Endodermal cell (in vitro differentiated cells): ENCODE measurements at regions not wholly inside any gene's neighbourhood (a gene's known extent, or its start where the extent isn't known, plus 50 kb on each side); places are given as distances from the start of the nearest gene placed in this dataset.

ENCODE experiments used
- DNase-seq: peaks from one replicate; pipeline ENCODE4 v3.0.0-alpha.2; 2017
- H3K27ac ChIP-seq: 2 replicates; pipeline ENCODE4 v1.5.1; 2013; ENCODE audit warnings: mild to moderate bottlenecking, low read depth, low read length, moderate library complexity
- H3K27me3 ChIP-seq: 2 replicates; pipeline ENCODE4 v1.6.1; 2013; ENCODE audit warnings: mild to moderate bottlenecking, low read length, moderate library complexity; ENCODE audit not compliant: insufficient read depth, control insufficient read depth, poor library complexity, severe bottlenecking
- H3K36me3 ChIP-seq: 2 replicates; pipeline ENCODE4 v1.7.0; 2013; ENCODE audit warnings: mild to moderate bottlenecking, low read length, moderate library complexity; ENCODE audit not compliant: control insufficient read depth, insufficient read depth
- H3K4me1 ChIP-seq: one replicate; pipeline ENCODE4 v1.7.0; 2013; ENCODE audit warnings: low read length; ENCODE audit not compliant: control insufficient read depth, insufficient read depth
- H3K4me3 ChIP-seq: 2 replicates; pipeline ENCODE4 v1.5.1; 2013; ENCODE audit warnings: mild to moderate bottlenecking, low read length, moderate library complexity
- H3K9ac ChIP-seq: 2 replicates; pipeline ENCODE4 v1.6.1; 2013; ENCODE audit warnings: mild to moderate bottlenecking, low read length, moderate library complexity; ENCODE audit not compliant: poor library complexity, severe bottlenecking; ENCODE audit errors: extremely low read depth
- H3K9me3 ChIP-seq: 2 replicates; pipeline ENCODE4 v1.6.1; 2013; ENCODE audit warnings: mild to moderate bottlenecking, low read length, moderate library complexity; ENCODE audit not compliant: control insufficient read depth
- H3K27ac Mint-ChIP-seq: 2 replicates; pipeline ENCODE4 v1.8.0; 2020; ENCODE audit warnings: mixed read lengths
- H3K27me3 Mint-ChIP-seq: 2 replicates; pipeline ENCODE4 v1.8.0; 2021; ENCODE audit warnings: mild to moderate bottlenecking, mixed read lengths; ENCODE audit not compliant: insufficient read depth
- H3K36me3 Mint-ChIP-seq: 2 replicates; pipeline ENCODE4 v1.8.0; 2020; ENCODE audit warnings: low read depth, mixed read lengths
- H3K4me1 Mint-ChIP-seq: 2 replicates; pipeline ENCODE4 v1.8.0; 2020; ENCODE audit warnings: mixed read lengths
- H3K4me3 Mint-ChIP-seq: 2 replicates; pipeline ENCODE4 v1.8.0; 2020; ENCODE audit warnings: mild to moderate bottlenecking, moderate library complexity, mixed read lengths
- H3K9me3 Mint-ChIP-seq: 2 replicates; pipeline ENCODE4 v1.8.0; 2020; ENCODE audit warnings: mild to moderate bottlenecking, mixed read lengths
- WGBS, 2 experiments: methylation state at CpG; one replicate each; pipeline versions ENCODE4 v1.1.5 to v1.1.7; 2013; ENCODE audit warnings: missing lambda C conversion rate in 2 of 2, mixed read lengths in 1 of 2; ENCODE audit not compliant: insufficient coverage in 1 of 2, insufficient read length in 1 of 2; 5-methylcytosine and 5-hydroxymethylcytosine counted together
- TF ChIP-seq, protein P1 (sequence below): fragments of 200-600 bp; sonication (generic); conservative IDR thresholded peaks from 2 replicates; pipeline ENCODE4 v1.5.0; 2021; ENCODE audit warnings: antibody characterized with exemption, mild to moderate bottlenecking

- no peaks in the 10 kb centered on the region for H3K36me3 Mint-ChIP-seq
Observed at GRCh38 chr2:129877289-129877741, 102.2 kb upstream of the RAB6C start.

GRCh38 chr2:129877795-129878775 is 101.4 kb upstream of the RAB6C start:
- DNase-seq = peak; percentile 44
- no peak overlapping the region for H3K27ac Mint-ChIP-seq
- Histone ChIP-seq H3K9ac (no peak overlapping the region), H3K4me3 (peak overlapping the region; percentile 49), H3K27ac (peak overlapping the region; percentile 36), H3K36me3 (no peaks in the 10 kb centered on the region), H3K4me1 (no peaks in the 10 kb centered on the region), H3K9me3 (no peaks in the 10 kb centered on the region), H3K27me3 (no peaks in the 10 kb centered on the region)
- no peaks in the 10 kb centered on the region for H3K9me3 Mint-ChIP-seq
- H3K36me3 Mint-ChIP-seq = no peaks in the 10 kb centered on the region
- TF ChIP-seq, protein P1, sequence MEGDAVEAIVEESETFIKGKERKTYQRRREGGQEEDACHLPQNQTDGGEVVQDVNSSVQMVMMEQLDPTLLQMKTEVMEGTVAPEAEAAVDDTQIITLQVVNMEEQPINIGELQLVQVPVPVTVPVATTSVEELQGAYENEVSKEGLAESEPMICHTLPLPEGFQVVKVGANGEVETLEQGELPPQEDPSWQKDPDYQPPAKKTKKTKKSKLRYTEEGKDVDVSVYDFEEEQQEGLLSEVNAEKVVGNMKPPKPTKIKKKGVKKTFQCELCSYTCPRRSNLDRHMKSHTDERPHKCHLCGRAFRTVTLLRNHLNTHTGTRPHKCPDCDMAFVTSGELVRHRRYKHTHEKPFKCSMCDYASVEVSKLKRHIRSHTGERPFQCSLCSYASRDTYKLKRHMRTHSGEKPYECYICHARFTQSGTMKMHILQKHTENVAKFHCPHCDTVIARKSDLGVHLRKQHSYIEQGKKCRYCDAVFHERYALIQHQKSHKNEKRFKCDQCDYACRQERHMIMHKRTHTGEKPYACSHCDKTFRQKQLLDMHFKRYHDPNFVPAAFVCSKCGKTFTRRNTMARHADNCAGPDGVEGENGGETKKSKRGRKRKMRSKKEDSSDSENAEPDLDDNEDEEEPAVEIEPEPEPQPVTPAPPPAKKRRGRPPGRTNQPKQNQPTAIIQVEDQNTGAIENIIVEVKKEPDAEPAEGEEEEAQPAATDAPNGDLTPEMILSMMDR = no peak
- peaks cover 6% of the 10 kb centered on the region for H3K4me1 Mint-ChIP-seq
- peak overlapping the region; percentile 87 for H3K4me3 Mint-ChIP-seq
- H3K27me3 Mint-ChIP-seq = peaks cover 29% of the 10 kb centered on the region
- WGBS, 2 experiments = 58 to 86% methylated on average over 26 to 50 of the region's 50 CpGs

More at GRCh38 chr2:129877289-129877741, 102.2 kb upstream of the RAB6C start:
- Mint-ChIP-seq H3K4me3 (peak overlapping the region; percentile 87), H3K4me1 (peaks cover 6% of the 10 kb centered on the region), H3K27me3 (peaks cover 23% of the 10 kb centered on the region), H3K9me3 (no peaks in the 10 kb centered on the region), H3K27ac (peak overlapping the region; percentile 86)
- H3K9me3 ChIP-seq = no peaks in the 10 kb centered on the region
- H3K4me3 ChIP-seq = peak overlapping the region; percentile 87
- no peak overlapping the region for H3K27ac ChIP-seq
- no peaks in the 10 kb centered on the region for H3K4me1 ChIP-seq
- no peaks in the 10 kb centered on the region for H3K27me3 ChIP-seq
- DNase-seq = peak; percentile 98
- WGBS, 2 experiments = 0 to 3% methylated on average over 1 to 12 of the region's 20 CpGs
- TF ChIP-seq, protein P1 = no peak
- H3K36me3 ChIP-seq = no peaks in the 10 kb centered on the region
- peak overlapping the region; percentile 23 for H3K9ac ChIP-seq

DNA sequence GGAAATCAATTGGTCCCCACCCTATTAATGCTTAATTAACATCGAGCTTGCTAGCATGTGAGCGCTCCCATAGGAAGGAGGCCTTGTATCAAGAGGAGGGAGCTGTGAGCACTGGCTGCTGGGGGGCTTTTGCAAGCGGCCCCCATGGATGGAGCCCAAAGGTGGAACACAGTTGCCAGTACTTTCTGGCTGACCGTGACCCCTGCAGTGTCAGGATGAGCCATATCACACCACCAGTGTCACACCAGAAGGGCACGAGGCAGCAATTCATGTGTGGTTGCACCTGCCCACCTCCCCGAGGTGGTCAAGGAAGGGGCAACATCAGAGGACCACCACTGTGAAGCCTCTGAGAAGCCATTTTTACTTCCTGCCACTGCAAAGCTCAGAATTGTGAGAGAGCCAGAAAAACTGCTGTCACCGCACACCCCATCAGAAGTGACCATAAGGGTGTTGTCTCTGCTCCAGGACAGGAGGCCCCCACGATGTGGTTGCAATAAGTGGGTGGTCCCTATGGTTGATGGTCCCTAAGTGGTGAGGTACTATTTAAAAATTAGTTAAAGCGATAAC is 99.8 kb upstream of the RAB6C start:
- no peaks in the 10 kb centered on the region for H3K36me3 ChIP-seq
- no peak overlapping the region for H3K4me3 Mint-ChIP-seq
- peak; percentile 24 for DNase-seq
- H3K27ac Mint-ChIP-seq = no peak overlapping the region
- TF ChIP-seq, protein P1 = no peak
- H3K4me3 ChIP-seq = no peak overlapping the region
- 90 to 100% methylated on average over 3 to 8 of the region's 9 CpGs for WGBS, 2 experiments
- no peak overlapping the region for H3K9ac ChIP-seq
- H3K4me1 ChIP-seq = peaks cover 3% of the 10 kb centered on the region
- no peaks in the 10 kb centered on the region for H3K27me3 ChIP-seq
- H3K27me3 Mint-ChIP-seq = peaks cover 26% of the 10 kb centered on the region
- H3K36me3 Mint-ChIP-seq = no peaks in the 10 kb centered on the region
- no peaks in the 10 kb centered on the region for H3K9me3 Mint-ChIP-seq
- H3K27ac ChIP-seq = no peak overlapping the region
- no peaks in the 10 kb centered on the region for H3K9me3 ChIP-seq
- peaks cover 6% of the 10 kb centered on the region for H3K4me1 Mint-ChIP-seq
